NCI-H82 (cell line): ENCODE measurements at regions not wholly inside any gene's neighbourhood (a gene's known extent, or its start where the extent isn't known, plus 50 kb on each side); places are given as distances from the start of the nearest gene placed in this dataset.
A peak's percentile ranks its signal among the peaks of the same experiment; 100 is the strongest.
"Not testable (repeated sequence)": the region's sequence is repeated elsewhere in the genome, so short reads cannot be mapped to it uniquely, and the experiment has no call there.

ENCODE experiments used
- DNase-seq: peaks from one replicate; lab custom pipeline; 2025; lab: John Stamatoyannopoulos, UW

DNA sequence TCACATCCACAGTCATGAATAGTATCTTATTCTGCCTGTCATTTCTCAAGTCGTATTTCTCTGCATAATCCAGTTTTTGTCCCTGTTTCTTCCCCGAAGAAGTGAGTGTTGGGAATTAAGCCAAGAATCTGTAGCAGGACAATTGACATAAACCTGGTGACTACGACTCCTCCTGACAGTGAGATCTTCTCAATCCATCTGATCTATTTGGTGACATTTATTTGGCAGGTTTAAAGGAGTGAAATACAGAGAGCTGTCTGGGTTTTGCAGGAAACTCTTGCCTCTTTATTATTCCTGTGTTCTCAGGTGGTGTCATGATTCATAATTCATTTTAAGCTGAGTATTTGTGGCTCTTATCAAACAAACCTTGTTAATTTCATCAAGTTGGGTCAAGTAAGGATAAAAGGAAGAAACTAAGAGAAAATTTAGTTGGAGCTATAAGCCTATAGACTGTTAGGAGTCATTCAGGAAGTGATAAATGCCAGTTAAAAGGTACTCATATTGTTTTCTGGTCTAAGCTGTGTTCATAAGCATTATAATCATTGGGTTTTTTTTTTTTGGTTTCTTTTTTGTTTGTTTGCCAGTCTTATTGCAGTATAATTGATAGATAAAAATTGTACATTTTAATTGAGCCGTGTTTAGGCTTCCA lies 95.9 kb upstream of the PCSK1 start:
- no peak for DNase-seq

DNA sequence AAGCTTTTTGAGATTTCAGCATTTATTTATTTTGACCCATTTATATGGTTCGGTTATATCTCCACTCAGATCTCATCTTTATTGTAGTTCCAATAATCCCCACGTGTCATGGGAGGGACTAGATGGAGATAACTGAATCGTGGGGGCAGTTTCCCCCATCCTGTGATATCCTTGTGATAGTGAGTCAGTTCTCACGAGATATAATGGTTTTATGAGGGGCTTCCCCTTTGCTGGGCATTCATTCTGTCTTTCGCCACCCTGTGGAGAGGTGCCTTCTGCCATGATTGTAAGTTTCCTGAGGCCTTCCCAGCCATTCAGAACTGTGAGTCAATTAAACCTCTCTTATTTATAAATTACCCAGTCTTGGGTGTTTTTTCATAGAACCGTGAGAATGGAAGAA lies 96.5 kb upstream of the PCSK1 start:
- no peak for DNase-seq

DNA sequence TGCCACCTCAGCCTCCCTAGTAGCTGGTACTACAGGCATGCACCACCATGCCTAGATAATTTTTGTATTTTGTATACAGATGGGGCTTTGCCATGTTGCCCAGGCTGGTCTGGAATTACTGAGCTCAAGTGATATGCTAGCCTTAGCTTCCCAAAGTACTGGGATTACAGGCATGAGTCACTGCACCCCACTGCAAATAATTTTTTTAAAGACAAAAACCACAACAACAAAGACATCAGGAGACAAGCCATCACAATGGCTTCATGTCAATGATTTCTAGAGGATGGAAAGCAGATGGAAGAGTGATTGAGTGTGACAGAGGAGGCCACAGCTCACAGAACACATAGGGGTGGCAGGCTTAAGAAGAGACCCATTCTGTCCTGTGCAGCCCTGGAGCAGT lies 97.9 kb upstream of the PCSK1 start:
- no peak for DNase-seq

DNA sequence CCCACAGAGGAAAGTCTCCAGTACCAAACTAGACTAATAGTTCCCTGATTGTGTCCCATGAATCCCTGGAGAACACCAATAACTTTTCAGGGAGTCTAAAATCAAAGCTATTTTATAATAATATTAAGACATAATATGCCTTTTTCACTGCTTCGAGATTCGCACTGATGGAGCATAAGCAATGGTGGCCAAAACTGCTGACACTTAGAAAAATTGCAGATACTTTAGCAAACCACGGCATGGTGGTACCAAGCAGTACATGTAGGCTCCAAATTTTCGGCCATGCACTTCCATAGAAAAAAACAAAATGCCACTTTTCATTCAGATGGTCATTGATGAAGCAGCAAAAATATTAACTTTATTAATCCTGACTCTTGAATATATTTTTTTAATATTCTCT lies 100.3 kb upstream of the PCSK1 start:
- DNase-seq: no peak

DNA sequence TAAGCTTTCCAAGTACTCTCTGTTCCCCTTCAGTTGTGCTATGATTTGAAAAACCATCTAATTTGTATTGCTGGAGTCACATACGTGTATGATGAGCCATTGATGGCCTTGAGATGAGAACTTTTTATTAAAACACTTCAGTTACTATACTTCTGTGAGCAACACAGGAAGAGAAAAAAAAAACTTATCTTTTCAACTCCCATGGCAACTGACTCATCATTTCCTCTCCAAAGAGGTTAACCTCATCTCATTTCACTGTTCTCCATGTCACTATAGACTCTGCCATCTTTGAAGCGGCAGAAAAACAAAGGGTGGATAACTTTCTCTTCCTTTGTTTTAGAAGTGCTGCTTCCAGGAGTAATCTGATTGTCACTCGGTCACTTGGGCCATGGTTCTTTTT lies 104.3 kb upstream of the PCSK1 start:
- DNase-seq: no peak

DNA sequence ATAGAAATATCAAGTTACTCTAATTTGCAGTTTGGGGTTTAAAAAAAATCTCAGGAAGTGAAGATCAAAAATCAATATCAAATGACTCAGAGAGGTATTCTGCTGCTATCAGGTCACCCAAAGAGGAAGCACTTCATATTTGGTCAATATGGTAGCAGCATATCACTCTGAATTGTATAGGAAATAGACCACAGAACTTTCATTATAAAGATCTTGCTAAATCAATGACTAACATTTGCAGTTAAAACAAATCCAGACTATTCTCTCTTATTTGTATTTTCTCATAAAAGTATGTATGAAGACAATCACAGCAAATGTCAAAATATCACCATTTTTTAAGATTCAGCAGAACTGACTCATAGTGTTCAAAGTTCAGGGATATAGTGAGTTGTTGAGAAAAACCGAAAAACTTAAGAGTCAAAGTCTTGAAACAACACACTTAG lies 105.8 kb upstream of the PCSK1 start:
- DNase-seq: no peak

DNA sequence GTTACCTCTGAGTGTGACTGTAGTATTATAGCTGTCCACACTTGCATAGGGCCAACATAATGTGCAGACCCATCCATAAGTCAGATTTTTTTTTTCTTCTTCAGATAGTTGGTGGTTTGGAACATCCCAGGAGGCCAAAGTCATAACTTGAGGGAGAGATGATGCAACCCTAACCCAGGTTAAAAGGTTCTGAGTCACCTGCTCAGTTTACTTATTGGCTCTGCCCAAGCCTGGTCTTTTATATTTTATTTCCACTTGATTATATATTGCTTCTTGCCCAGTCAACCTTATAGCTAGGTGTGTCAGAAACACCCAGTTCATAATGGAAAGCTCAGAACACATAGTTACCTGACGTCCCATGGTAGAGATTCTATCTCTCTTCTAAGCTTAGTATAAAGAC lies 113.1 kb upstream of the PCSK1 start:
- no peak for DNase-seq

DNA sequence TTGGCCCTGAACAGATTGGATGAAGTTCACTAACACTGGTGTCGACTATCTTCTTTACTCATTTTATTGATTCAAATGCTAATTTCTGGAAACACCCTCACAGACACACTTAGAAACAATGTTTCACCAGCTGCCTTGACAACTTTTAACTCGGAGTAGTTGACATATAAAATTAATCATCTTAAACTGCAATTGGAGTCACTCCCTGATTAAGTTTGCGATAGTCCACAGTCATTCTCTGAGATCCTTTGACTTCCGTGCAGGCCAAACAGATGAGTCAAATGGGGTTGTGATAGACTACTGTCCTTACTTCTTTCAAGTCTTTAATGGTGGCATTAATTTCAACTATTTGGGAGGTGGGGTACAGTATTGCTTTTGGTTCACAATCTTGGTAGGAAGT lies 114.4 kb upstream of the PCSK1 start:
- DNase-seq: no peak

DNA sequence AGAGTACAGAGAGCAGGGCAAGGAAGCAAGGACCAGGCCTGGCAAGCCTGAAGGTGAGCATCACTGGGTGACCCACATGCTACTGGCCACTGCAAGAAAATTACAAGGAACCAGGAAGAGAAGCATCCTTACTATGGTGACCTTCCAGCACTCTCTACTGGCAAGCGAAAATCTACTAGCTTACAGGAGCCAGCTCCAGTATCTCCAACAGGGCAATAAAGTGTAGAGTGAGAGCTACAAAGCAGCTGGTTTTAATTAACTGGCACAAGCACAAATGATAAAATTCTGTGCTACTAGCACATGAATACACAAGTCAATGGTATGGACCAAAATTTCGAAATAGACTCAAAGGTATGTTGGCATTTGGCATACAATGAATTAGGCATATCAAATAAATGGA lies 113.3 kb upstream of the CAST start:
- DNase-seq: no peak

DNA sequence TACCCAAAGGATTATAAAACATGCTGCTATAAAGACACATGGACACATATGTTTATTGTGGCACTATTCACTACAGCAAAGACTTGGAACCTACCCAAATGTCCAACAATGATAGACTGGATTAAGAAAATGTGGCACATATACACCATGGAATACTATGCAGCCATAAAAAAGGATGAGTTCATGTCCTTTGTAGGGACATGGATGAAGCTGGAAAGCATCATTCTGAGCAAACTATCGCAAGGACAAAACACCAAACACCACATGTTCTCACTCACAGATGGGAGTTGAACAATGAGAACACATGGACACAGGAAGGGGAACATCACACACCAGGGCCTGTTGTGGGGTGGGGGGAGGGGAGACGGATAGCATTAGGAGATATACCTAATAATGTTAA lies 101.3 kb upstream of the CAST start:
- DNase-seq: not testable (repeated sequence)

DNA sequence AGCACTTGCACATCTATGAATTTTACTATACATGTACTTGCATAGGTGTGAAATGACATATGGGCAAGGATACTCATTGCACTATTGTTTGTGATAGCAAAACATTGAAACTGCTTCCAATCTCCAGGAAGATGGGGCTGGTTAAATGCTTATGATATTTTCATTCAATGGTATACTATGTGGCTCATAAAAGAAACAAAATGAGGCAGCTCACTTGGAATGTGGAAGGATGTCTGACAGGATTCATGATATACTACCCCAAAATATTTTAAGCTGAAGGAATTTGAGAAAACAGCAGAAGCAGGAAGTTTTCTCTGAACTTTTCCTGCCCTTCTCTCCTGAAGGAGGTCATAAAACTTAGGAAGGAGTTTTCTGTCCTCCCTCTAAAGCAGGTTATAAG lies 99.6 kb upstream of the CAST start:
- DNase-seq: no peak

DNA sequence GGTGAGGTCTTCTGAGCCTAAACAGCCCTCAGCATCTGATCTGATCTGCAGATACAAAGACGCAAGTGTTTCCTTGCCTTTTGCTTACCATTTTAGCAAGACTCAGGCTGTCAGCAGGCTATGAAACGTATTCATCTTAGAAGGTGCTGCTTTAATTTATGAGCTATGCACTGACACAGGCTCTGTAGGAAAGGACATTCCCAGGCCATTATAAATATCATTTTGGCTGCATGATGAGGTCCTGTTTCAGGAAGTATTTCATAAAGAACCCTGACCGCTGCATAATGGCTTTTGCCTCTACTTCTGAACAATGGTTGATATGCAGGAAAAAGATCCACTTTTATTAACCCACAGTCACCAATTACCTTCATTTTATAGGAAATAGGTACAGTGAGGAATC lies 98.4 kb upstream of the CAST start:
- DNase-seq: no peak

DNA sequence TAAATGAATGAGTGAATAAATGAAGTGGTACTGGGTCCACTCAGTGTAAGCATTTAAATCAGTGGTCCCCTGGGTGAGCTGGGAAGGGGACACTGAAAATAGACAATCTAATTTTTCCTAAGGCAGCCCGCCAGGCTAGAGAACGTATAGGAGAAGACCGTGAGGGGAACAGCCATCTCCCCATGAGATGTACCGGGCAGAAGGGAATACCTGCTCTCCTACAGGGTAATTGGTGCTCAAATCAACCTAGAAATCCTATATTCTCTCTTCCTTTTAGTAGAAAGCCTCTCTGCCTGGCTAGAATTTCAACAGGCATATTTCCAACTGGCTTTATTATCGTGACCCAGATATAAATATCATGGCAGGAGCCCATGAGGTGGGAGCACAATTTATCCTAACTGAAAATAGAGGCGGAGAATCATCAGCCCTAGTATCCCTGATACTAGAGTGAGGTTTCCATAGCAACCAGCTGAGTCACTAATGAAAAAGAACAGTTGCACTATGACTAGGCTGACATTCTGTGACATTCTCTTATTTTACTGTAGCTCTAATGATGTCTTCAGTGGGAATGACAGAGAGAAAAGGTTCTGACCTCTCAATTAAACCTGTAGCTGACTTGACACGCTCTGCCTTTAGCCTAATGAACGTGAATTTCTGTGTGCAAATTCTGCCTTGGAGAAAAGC lies 96.5 kb upstream of the CAST start:
- DNase-seq: no peak

DNA sequence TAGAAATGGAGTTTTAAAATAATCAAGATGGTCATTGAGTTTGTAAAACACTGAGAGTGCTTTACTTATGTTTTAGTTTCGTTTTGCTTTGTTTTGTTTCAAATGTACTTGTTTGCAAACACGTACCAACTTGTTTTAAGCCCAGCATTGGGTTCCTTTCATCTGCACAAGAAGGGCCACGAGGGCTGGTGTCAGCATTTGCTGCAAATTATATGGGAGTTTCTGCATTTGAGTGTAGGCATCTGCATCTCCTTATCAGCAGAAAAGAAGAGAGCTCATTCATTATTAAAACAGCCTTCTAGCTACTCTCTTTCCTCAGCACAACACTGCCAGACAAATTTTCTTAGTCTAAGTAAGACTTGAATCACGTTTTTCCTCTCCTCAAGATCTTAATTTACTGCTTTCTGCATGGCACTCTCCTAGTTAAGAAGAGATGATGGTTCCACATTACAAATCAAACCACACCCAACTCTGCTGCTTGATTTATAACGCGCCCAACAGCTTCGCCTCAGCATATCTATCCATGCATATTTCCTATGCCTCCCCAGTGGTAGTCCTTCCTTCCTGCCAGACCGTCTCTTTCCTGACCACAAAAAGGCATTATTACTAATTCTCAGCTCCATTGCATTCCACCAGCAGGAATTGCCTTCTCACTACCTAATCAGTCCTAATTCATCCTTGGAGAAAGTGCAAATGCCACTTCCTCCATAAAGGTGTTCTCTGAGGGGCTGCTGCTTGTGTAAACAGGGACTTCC lies 95.2 kb upstream of the CAST start:
- no peak for DNase-seq

DNA sequence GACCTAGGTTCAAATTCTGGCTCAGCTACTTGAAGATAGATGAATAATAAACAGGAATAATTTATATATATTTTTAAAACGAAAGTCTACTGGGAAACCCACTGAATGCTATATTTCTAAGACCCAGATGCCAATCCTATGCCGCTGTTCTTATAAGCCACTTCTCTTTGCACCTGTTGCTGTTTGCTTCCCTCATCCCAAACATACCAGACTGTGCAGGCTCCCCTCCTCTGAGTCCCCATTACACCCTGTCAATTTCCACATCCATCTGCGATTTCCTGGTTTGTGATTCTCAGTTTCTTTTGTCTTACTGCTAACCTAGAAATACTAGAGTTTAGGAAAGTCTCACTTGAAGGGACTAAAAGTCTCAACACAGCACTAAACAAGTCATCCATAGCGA lies 92.8 kb upstream of the CAST start:
- DNase-seq: no peak

DNA sequence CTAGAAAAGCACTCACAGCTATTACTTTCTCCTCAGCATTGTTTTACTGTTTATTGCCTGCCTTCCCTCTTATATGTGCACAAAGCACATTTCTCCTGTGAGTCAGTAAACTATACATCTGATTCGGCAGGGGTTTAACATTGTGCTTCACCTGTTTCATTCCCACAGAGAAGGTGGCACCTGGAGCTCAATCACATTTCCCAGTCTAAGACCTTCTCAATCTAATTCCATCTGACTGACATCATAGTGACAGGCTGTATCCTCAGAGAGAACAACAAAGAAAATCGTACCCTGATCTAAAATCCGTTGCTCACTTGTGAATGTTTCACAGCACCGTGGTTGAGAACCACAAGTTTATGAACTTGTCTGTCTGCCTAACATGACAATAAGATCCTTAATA lies 92.4 kb upstream of the CAST start:
- DNase-seq: no peak

DNA sequence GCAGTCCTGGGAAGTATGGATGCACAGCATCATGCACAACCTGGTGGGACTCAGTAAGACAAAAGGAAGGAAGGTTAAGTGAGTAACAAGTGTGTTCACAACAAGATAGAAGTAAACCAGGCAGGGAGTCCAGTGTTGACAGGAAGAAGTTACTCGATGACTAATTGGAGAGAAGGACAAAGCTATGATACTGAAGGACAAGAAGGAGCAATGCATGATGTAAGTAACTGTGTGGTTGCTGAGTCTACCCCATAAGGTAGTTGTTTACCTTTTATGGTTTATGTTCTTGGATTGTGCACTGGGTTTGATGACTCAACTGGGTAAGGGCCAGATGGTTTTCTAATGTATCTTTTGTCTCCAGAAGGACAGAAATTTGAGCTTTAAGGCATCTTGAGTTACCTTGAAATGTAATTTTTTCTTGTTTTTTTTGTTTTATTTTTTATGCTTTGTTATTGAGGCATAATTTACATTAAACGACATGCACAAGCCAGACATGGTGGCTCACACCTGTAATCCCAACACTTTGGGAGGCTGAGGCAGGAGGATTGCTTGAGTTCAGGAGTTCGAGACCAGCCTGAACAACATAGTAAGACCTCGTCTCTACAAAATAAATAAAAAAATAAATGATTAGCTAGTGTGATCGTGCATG lies 89.2 kb upstream of the CAST start:
- no peak for DNase-seq

DNA sequence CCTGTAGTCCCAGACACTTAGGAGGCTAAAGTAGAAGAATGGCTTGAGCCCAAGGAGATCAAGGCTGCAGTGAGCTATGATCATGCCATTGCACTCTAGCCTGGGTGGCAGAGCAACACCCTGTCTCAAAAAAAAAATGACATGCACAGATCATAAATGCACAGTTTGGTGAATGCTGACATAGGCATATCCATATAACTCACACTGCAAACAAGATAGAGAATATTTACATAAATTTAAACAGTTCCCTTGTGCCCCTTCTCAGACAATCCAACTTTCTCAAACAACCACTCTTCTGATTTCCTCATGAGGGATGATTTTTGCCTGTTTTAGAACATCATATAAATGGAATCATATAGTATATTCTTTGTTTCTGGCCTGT lies 88.7 kb upstream of the CAST start:
- no peak for DNase-seq

DNA sequence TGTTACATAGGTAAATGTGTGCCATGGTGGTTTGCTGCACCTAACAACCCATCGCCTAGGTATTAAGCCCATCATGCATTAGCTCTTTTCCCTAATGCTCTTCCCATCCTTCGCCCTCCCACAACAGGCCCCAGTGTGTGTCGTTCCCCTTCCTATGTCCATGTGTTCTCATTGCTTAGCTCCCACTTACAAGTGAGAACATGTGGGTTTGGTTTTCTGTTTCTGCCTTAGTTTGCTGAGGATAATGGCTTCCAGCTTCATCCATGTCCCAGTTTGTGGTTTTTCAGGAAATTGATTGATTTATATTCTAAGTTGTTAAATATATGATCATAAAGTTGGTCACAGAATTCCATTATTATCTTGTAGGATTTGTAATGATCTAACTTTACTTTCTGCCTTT lies 85.3 kb upstream of the CAST start:
- DNase-seq: no peak

DNA sequence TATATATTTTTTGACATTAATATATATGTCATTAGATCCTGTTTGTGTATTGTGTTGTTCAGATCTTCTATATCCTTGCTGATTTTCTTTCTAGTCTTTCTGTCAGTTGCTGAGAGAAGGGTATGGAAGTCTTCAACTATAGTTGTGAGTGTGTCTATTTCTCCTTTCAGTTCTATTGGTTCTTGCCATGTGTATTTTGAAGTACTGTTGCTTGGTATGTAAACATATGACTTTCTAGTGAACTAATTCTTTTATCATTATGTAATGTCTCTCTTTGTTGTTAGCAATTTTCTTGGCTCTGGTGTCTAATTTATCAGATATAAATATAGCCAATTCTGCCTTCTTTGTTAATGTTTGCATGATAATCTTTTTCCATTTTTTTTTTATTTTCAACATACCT lies 84.3 kb upstream of the CAST start:
- DNase-seq: no peak

DNA sequence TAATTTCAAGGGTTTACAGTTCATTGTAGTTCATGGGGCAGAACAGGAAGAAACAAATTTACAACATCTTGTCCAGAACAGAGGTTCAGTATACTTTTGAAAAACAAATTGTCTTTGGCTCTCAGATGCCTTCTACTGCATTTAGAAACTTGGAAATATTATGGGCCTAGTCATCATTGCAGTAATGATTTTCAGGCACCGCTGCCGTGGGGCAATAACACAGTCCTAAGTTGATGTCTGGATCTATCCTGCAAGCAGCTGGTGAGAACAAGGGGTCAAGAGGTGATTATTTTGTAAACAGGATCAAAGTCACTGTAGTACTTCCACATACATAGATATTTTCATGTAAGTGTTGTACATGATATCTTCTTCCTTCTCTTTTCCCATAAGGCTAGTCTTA lies 82.5 kb upstream of the CAST start:
- DNase-seq: no peak

DNA sequence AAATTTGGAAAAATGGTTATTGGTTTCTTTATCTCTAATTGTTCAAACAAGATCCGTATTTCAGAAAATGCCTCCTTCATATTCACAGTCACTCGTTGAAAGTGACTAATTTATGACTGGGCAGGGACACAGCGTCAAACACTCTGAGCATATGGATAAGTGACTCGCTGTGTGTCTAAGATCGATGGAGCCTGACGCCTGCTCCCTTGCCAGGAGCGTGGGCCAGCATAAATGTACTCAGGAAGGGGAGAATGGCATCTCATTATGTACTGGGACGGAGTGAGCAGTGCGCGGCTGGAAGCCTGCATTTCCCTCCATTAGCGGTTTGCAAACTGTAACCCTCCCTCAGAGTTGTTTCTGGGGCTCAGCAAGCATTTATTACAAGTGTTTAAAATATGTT lies 79.8 kb upstream of the CAST start:
- peak; percentile 4 for DNase-seq

DNA sequence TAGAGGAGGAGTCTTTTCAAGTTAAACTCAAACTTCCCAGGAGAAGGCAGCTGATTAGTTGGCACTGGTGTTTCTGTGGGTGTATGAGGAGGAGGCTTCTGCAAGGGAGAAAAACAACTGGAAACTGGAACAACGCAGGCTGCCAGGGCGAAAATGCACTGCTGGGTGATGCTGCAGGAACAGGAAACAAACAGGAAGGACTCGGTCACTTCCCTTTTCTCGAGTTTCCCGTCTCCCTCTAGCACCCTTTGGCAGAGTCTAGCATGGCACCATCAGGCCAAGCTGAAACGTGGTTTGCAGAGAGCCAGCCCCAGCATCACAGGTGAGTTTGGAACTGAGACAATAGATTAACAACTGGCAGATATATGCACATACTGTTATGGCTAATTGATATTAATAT lies 77.5 kb upstream of the CAST start:
- no peak for DNase-seq
